ENCODE measurements at regions not wholly inside any gene's neighbourhood (a gene's known extent, or its start where the extent isn't known, plus 50 kb on each side); places are given as distances from the start of the nearest gene placed in this dataset.

DNA sequence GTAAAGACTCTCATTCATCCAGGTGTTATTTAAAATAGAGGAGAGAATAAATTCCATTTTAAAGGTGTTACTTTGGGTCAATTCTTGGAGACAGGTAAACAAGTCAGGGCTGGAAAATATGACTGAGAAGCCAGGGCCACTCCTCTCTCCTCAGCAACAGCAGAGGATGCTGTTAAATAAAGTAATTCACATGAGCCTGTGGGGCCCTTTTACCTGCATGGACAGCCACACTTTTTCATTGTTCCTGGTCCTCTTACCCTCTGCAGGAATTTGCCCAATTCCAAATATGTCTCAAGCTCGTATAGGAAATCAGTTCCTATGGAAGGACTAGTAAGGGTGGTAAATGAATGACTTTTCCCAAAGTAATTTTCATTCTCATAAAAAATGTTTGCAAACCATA, 420.1 kb upstream of the KLF6 start:
- TF ChIP-seq, protein P1, sequence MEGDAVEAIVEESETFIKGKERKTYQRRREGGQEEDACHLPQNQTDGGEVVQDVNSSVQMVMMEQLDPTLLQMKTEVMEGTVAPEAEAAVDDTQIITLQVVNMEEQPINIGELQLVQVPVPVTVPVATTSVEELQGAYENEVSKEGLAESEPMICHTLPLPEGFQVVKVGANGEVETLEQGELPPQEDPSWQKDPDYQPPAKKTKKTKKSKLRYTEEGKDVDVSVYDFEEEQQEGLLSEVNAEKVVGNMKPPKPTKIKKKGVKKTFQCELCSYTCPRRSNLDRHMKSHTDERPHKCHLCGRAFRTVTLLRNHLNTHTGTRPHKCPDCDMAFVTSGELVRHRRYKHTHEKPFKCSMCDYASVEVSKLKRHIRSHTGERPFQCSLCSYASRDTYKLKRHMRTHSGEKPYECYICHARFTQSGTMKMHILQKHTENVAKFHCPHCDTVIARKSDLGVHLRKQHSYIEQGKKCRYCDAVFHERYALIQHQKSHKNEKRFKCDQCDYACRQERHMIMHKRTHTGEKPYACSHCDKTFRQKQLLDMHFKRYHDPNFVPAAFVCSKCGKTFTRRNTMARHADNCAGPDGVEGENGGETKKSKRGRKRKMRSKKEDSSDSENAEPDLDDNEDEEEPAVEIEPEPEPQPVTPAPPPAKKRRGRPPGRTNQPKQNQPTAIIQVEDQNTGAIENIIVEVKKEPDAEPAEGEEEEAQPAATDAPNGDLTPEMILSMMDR (IDR thresholded peaks at IDR 0.05): no peak
- TF ChIP-seq POLR2AphosphoS5 (IDR thresholded peaks at IDR 0.05; ENCODE audit: low read depth, low read length): no peak
- TF ChIP-seq, protein P2, sequence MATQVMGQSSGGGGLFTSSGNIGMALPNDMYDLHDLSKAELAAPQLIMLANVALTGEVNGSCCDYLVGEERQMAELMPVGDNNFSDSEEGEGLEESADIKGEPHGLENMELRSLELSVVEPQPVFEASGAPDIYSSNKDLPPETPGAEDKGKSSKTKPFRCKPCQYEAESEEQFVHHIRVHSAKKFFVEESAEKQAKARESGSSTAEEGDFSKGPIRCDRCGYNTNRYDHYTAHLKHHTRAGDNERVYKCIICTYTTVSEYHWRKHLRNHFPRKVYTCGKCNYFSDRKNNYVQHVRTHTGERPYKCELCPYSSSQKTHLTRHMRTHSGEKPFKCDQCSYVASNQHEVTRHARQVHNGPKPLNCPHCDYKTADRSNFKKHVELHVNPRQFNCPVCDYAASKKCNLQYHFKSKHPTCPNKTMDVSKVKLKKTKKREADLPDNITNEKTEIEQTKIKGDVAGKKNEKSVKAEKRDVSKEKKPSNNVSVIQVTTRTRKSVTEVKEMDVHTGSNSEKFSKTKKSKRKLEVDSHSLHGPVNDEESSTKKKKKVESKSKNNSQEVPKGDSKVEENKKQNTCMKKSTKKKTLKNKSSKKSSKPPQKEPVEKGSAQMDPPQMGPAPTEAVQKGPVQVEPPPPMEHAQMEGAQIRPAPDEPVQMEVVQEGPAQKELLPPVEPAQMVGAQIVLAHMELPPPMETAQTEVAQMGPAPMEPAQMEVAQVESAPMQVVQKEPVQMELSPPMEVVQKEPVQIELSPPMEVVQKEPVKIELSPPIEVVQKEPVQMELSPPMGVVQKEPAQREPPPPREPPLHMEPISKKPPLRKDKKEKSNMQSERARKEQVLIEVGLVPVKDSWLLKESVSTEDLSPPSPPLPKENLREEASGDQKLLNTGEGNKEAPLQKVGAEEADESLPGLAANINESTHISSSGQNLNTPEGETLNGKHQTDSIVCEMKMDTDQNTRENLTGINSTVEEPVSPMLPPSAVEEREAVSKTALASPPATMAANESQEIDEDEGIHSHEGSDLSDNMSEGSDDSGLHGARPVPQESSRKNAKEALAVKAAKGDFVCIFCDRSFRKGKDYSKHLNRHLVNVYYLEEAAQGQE (IDR thresholded peaks at IDR 0.05; ENCODE audit: insufficient read depth in 1 of 2, low read depth in 2 of 2, low read length in 1 of 2): no peak

Data from Panc1 (cell line).